ENCODE measurements at regions not wholly inside any gene's neighbourhood (a gene's known extent, or its start where the extent isn't known, plus 50 kb on each side); places are given as distances from the start of the nearest gene placed in this dataset.

GRCh38 chr4:124173912-124174311, 538.6 kb downstream of the ANKRD50 start:
- DNase-seq (ENCODE audit: low read depth), result peak; percentile 1
- no peak for TF ChIP-seq CTCF (conservative IDR thresholded peaks at IDR 0.05; ENCODE audit: low read length)
- no peak overlapping the region for H3K4me3 ChIP-seq (ENCODE audit: low read length)

- no peak for TF ChIP-seq CTCF (conservative IDR thresholded peaks at IDR 0.05; ENCODE audit: low read length)
- no peak overlapping the region for H3K4me3 ChIP-seq (ENCODE audit: low read length)
- peak; percentile 52 for DNase-seq (ENCODE audit: low read depth)
These were observed 534.7 kb downstream of the ANKRD50 start for GRCh38 chr4:124177647-124178425.

GRCh38 chr4:124178449-124179021, 534.0 kb downstream of the ANKRD50 start:
- TF ChIP-seq CTCF (conservative IDR thresholded peaks at IDR 0.05; ENCODE audit: low read length), result no peak
- DNase-seq (ENCODE audit: low read depth), result peak; percentile 31
- no peak overlapping the region for H3K4me3 ChIP-seq (ENCODE audit: low read length)

- no peak for TF ChIP-seq CTCF (conservative IDR thresholded peaks at IDR 0.05; ENCODE audit: low read length)
- no peak for DNase-seq (ENCODE audit: low read depth)
- H3K4me3 ChIP-seq (ENCODE audit: low read length), result no peak overlapping the region
These were observed 532.9 kb downstream of the ANKRD50 start for GRCh38 chr4:124179506-124180186.

- DNase-seq (ENCODE audit: low read depth), result no peak
- H3K4me3 ChIP-seq (ENCODE audit: low read length), result no peak overlapping the region
- no peak for TF ChIP-seq CTCF (conservative IDR thresholded peaks at IDR 0.05; ENCODE audit: low read length)
These were observed 531.5 kb downstream of the ANKRD50 start for GRCh38 chr4:124181039-124181438.

- TF ChIP-seq CTCF (conservative IDR thresholded peaks at IDR 0.05; ENCODE audit: low read length), result no peak
- H3K4me3 ChIP-seq (ENCODE audit: low read length), result no peak overlapping the region
- no peak for DNase-seq (ENCODE audit: low read depth)
These were observed 529.3 kb downstream of the ANKRD50 start for GRCh38 chr4:124183231-124183630.
